HAP-1 (cell line): ENCODE measurements at regions not wholly inside any gene's neighbourhood (a gene's known extent, or its start where the extent isn't known, plus 50 kb on each side); places are given as distances from the start of the nearest gene placed in this dataset.
"Not testable (repeated sequence)": the region's sequence is repeated elsewhere in the genome, so short reads cannot be mapped to it uniquely, and the experiment has no call there.

ENCODE experiments used
- DNase-seq, 2 experiments: peaks; one replicate each; pipeline ENCODE4 v3.0.0-alpha.2; 2016 to 2020; ENCODE audit warnings: low spot score in 2 of 2
- H3K27me3 ChIP-seq: fragments of 250-450 bp; sonication (Bioruptor Pico); 2 replicates; pipeline ENCODE4 v1.5.1; 2020; ENCODE audit warnings: low read depth, mild to moderate bottlenecking, moderate library complexity
- H3K36me3 ChIP-seq: fragments of 250-450 bp; sonication (Bioruptor Pico); replicated peaks from 2 replicates; pipeline ENCODE4 v1.5.1; 2020; ENCODE audit warnings: mild to moderate bottlenecking
- H3K4me1 ChIP-seq: fragments of 250-450 bp; sonication (Bioruptor Pico); 2 replicates; pipeline ENCODE4 v1.5.1; 2020; ENCODE audit warnings: mild to moderate bottlenecking
- H3K4me3 ChIP-seq: fragments of 250-450 bp; sonication (Bioruptor Pico); 2 replicates; pipeline ENCODE4 v1.5.1; 2020; ENCODE audit warnings: mild to moderate bottlenecking, moderate library complexity
- H3K9me3 ChIP-seq: fragments of 250-450 bp; sonication (Bioruptor Pico); 2 replicates; pipeline ENCODE4 v1.5.1; 2020; ENCODE audit warnings: mild to moderate bottlenecking, moderate library complexity
- in situ Hi-C: fragments of 300-500 bp; cut with MboI; formaldehyde crosslinking; loops from 3 replicates; pipeline ENCODE4 v1.14.3; 2020; ENCODE audit warnings: low sequenced_read_pairs, inconsistent platforms, mixed read lengths

DNA sequence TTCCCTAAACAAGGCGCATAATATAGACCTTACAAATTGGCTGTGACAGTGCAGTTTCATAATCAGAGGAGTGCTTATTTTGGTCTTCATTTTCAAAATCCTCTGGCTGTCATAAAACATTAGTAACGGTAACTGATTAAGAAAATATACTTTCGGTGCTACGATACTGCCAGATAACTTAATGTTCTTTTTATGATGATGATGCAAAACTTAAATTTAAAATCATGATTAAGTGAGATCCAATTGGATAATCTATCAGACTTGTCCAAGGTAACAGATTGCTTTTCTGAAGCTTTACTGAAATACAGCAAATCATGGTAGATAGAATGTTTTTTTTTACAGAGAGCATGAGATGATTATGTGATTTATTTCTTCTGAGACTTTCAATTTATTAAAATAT, 364.2 kb upstream of the CNTN3 start:
- DNase-seq = no peak
- H3K9me3 ChIP-seq = no peaks in the 10 kb centered on the region
- peaks cover 10% of the 10 kb centered on the region for H3K4me1 ChIP-seq
- H3K27me3 ChIP-seq = no peaks in the 10 kb centered on the region
- H3K36me3 ChIP-seq = no peaks in the 10 kb centered on the region
- in situ Hi-C loops = no loop called here
- H3K4me3 ChIP-seq = no peak overlapping the region

DNA sequence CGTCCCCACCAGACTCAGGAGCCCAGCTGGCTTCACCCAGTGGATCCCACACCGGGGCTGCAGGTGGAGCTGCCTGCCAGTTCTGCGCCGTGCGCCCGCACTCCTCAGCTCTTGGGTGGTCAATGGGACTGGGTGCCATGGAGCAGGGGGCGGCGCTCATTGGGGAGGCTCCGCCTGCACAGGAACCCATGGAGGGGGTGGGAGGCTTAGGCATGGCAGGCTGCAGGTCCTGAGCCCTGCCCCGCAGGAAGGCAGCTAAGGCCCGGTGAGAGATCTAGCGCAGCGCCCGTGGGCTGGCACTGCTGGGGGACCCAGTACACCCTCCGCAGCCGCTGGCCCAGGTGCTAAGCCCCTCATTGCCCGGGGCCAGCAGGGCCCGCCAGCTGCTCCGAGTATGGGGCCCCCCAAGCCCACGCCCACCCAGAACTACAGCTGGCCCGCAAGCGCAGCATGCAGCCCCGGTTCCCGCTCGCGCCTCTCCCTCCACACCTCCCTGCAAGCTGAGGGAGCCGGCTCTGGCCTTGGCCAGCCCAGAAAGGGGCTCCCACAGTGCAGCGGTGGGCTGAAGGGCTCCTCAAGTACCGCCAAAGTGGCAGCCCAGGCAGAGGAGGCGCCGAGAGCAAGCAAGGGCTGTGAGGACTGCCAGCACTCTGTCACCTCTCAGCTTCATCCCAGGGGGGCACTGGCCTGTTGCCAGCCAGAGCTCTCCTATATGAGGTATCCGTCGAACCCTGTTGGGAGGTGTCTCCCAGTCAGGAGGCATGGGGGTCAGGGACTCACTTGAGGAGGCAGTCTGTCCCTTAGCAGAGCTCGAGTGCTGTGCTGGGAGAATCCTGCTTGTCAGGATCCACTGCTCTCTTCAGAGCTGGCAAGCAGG, 370.8 kb upstream of the CNTN3 start:
- H3K4me1 ChIP-seq, H3K36me3 ChIP-seq, in situ Hi-C loops, DNase-seq, H3K27me3 ChIP-seq, H3K9me3 ChIP-seq, H3K4me3 ChIP-seq: not testable (repeated sequence)

DNA sequence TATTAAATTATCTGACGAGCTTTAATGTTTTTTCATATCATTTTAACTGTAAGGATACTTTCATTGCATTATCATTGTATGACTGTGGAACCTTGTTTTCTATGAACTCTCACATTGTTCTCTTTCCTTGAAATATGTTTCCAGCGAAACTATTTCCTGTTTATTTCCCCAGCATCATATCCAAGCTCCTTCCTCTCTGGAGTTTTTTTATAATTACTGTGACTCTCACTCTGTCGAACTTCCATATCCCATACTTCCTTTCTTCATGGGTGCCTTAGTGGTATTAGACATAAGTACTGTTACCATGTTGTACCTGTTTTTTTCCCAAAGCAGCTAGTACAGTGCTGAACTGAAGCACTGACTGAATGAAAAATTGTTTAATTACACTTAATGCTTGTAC, 373.6 kb upstream of the CNTN3 start:
- no peak for DNase-seq
- Histone ChIP-seq H3K9me3 (no peaks in the 10 kb centered on the region), H3K36me3 (no peaks in the 10 kb centered on the region), H3K4me3 (no peak overlapping the region), H3K4me1 (no peaks in the 10 kb centered on the region), H3K27me3 (no peaks in the 10 kb centered on the region)
- in situ Hi-C loops = no loop called here

DNA sequence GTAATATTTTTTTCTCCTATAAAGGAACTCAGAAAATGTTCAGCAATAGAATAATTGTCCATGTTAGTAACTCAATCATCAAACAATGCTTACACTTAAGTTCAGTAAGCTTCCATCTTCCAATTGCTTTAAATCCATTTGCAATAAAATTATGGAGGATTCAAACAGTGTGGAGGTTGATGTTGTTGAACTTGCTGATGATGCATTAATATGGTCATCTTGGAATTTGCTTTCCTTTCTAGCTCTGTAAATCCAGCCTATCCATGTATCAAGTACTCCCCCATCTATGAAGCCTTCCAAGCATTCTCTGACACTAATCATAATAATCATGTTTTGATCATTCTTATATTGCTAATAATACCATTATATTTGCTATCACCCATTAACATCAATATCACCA, 378.4 kb upstream of the CNTN3 start:
- H3K27me3 ChIP-seq = no peaks in the 10 kb centered on the region
- H3K36me3 ChIP-seq = no peaks in the 10 kb centered on the region
- DNase-seq = no peak
- no peaks in the 10 kb centered on the region for H3K9me3 ChIP-seq
- no peaks in the 10 kb centered on the region for H3K4me1 ChIP-seq
- no peak overlapping the region for H3K4me3 ChIP-seq
- in situ Hi-C loops = no loop called here

DNA sequence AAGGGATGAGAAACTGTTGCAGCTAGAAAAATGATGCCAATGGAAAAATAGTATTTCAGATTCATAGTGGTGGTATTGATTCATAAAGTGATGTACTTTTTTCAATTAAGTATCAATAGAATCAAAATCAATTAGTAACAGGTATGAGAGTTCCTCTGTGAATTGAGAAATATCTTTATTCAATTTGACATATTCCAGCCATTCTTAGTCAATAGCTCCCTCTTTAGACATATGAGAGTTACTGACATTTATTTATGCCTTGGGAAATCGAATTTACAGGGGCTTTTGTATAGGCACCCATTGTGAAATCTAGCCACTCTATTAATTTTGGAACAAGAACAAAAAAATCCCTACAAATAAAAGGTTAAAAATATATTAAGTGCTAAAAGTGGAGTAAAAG, 386.9 kb upstream of the CNTN3 start:
- no peaks in the 10 kb centered on the region for H3K36me3 ChIP-seq
- H3K27me3 ChIP-seq = no peaks in the 10 kb centered on the region
- no peaks in the 10 kb centered on the region for H3K4me1 ChIP-seq
- peak in 1 of 2 experiments; percentile 42 for DNase-seq
- no peaks in the 10 kb centered on the region for H3K9me3 ChIP-seq
- H3K4me3 ChIP-seq = no peak overlapping the region
- in situ Hi-C loops = loop anchor here (25.0 kb wide), 1 partner anchor 1139 kb away; no protein-coding TSS in a partner anchor

DNA sequence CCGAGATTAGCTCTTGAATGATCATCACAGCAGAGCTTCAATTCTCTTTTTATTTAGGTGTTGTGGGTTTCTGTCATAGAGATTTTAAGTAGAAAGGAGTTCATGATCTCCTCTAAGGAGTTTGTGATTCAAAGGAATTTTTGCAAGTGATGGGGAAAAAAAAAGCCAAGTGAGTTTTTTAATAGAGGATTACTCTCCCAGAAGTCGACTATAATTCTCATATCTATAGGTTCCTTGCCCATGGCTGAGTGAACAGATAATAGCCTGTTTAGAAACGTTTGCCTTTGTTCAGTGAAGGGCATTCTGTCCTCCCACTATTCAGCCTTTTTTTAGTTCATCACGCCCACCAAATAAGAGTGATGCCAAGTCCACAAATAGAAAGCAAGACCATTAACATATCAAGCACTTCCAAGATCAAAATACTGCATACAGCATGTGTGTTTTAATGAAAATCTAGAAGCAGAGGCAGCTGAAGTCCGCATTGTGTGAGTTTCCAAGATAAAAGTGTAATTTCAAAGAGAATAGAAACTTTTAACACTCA, 398.4 kb upstream of the CNTN3 start:
- no peaks in the 10 kb centered on the region for H3K36me3 ChIP-seq
- in situ Hi-C loops = loop anchor here (25.0 kb wide), 1 partner anchor 1151 kb away; no protein-coding TSS in a partner anchor
- H3K4me1 ChIP-seq = peaks cover 24% of the 10 kb centered on the region
- no peak overlapping the region for H3K4me3 ChIP-seq
- peak; percentile 58 to 96 for DNase-seq
- no peaks in the 10 kb centered on the region for H3K9me3 ChIP-seq
- no peaks in the 10 kb centered on the region for H3K27me3 ChIP-seq

DNA sequence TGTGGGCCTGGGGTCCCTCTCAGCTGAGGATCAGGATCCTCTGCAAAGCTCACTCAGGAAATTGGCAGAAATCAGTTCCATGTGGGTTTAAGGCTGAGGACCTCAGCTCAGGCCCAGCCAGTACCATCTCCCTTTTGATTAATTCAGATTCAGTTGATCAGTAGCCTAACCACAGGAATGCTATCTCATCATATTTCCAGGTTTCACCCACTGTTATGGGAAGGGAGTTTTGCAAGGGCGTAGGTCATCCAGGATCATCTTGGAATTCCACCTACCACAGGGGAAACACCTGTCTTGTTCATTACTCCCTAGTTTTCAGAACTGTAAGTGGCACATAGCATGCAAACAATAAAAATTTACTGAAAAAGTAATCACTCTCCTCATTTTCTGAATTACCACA, 399.5 kb upstream of the CNTN3 start:
- peaks cover 24% of the 10 kb centered on the region for H3K4me1 ChIP-seq
- in situ Hi-C loops = loop anchor here (25.0 kb wide), 1 partner anchor 1152 kb away; no protein-coding TSS in a partner anchor
- DNase-seq = no peak
- no peaks in the 10 kb centered on the region for H3K9me3 ChIP-seq
- H3K4me3 ChIP-seq = no peak overlapping the region
- no peaks in the 10 kb centered on the region for H3K36me3 ChIP-seq
- no peaks in the 10 kb centered on the region for H3K27me3 ChIP-seq

DNA sequence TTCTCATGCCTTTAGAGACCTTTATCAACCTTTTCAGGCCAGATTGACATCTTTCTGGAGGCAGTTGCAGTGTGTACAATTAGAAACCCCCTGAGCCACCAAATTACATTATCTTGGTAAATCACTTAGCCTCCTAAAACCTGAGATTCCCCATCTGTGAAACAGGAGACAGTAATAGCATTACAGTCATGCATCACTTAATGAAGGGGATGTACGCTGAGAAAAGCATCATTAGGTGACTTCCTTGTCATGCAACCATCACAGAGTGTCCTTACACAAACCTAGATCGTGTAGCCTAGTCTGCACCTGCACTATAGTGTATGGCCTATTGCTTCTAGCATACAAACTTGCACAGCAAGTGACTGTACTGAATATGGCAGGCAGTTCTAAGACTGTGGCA, 400.8 kb upstream of the CNTN3 start:
- H3K4me3 ChIP-seq = no peak overlapping the region
- no peak for DNase-seq
- in situ Hi-C loops = loop anchor here (25.0 kb wide), 1 partner anchor 1153 kb away; no protein-coding TSS in a partner anchor
- H3K4me1 ChIP-seq = peaks cover 24% of the 10 kb centered on the region
- no peaks in the 10 kb centered on the region for H3K36me3 ChIP-seq
- H3K9me3 ChIP-seq = no peaks in the 10 kb centered on the region
- H3K27me3 ChIP-seq = no peaks in the 10 kb centered on the region

DNA sequence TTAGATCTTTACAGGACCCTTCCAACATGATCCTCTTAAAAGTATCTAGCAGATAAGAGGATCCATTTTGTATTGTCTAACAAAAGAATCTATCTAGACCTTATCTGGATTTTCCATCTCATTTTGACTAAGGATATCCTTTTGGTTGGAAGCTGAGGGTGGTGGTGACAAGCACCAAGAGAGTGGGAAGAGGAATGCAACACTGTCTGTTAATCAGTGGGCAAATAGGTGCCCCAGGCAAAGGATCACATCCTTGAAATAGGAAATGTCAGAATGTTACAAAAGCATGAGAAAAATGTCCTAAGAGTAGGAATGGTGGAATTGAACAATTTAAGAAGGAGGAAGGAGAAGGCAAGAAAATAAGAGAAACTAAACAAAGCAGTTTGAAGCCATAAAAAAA, 420.7 kb upstream of the CNTN3 start:
- no peak for DNase-seq
- in situ Hi-C loops = no loop called here
- Histone ChIP-seq H3K4me3 (no peak overlapping the region), H3K36me3 (no peaks in the 10 kb centered on the region), H3K4me1 (no peaks in the 10 kb centered on the region), H3K27me3 (no peaks in the 10 kb centered on the region), H3K9me3 (no peaks in the 10 kb centered on the region)

DNA sequence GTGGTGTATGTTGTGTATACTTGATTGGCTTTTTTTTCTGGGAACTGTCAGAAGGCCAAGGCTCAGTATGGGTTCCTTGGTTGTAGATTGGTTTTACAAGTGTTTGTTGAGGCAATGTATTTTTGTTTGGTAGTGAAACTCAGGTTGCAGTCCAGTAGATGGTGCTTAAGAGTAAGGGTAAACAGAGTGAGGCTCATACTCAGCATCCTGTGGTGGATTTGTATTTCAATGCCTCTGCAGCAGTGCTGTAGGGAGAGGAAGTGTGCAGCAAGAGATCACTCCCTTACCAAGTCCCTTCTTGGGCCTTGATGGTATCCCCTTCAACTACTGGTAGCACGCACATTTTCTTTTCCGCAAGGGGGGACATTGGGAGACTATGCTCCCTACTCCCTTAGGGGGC, 428.5 kb upstream of the CNTN3 start:
- H3K4me3 ChIP-seq = no peak overlapping the region
- H3K27me3 ChIP-seq = no peaks in the 10 kb centered on the region
- in situ Hi-C loops = no loop called here
- no peaks in the 10 kb centered on the region for H3K4me1 ChIP-seq
- H3K9me3 ChIP-seq = no peaks in the 10 kb centered on the region
- DNase-seq = no peak
- H3K36me3 ChIP-seq = no peaks in the 10 kb centered on the region

DNA sequence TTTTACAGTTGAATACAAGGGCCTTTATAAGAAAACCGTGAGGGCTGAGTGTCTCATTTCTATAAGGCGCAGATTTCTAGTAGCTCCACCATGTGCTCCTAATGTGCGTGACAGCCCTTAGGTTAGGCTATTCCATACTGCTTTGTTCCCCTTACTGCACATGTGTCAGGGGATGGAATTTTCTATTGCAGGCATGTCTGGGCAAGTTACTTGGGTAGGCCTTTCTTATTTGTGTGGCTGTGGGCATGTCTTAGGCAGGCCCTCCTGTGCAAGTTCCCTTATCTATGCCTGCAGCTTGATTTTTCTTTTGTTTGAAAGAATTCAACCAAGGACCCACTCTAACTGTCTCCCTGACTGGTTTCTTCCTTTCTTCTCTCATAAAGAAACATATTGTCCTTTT, 434.2 kb upstream of the CNTN3 start:
- in situ Hi-C loops = no loop called here

DNA sequence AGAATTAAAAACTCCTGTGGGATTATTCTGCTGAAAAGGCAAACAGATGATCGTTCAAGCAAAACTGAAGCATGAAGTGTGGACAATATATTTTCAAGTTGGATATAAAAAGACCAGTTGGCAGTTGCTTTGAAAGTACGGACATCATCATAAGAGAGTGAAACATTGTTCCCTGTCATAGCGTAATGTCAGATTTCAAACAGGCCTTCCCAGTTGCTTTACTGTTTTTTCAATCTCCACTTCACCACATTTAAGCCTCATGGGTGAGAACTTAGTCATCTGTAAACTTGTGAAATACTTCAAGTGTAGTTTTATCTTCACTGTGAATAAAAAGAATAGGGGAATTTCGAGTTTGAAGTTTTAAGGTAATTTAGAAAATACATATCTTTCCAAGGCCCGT, 435.1 kb upstream of the CNTN3 start:
- Histone ChIP-seq H3K36me3 (no peaks in the 10 kb centered on the region), H3K4me1 (no peaks in the 10 kb centered on the region), H3K9me3 (no peaks in the 10 kb centered on the region), H3K4me3 (no peak overlapping the region), H3K27me3 (no peaks in the 10 kb centered on the region)
- DNase-seq = no peak
- in situ Hi-C loops = no loop called here

More for the DNA sequence above, 434.2 kb upstream of the CNTN3 start:
- no peaks in the 10 kb centered on the region for H3K36me3 ChIP-seq
- H3K4me1 ChIP-seq = no peaks in the 10 kb centered on the region
- H3K27me3 ChIP-seq = no peaks in the 10 kb centered on the region
- no peak overlapping the region for H3K4me3 ChIP-seq
- no peaks in the 10 kb centered on the region for H3K9me3 ChIP-seq
- DNase-seq = peak in 1 of 2 experiments; percentile 10

DNA sequence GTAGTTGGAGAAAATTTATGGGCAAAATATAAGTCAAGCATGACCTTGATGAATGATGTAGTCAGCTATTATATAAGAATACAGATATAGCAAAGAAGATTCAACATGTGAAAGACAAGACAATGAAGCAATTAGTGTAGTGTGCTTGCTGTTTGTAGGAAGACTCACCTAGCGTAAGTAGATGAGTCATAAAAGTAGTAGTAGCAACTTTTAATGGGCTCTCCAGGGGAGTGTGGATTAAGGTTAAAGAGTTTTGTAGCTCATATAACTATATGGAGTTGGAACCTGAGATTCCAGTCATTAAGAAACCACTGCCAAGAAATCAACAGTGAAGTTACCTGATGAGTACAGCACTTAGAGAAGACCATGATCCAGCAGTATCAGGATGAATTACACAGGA, 444.7 kb upstream of the CNTN3 start:
- no peaks in the 10 kb centered on the region for H3K36me3 ChIP-seq
- no peak for DNase-seq
- in situ Hi-C loops = no loop called here
- H3K4me1 ChIP-seq = peaks cover 30% of the 10 kb centered on the region
- H3K4me3 ChIP-seq = no peak overlapping the region
- no peaks in the 10 kb centered on the region for H3K27me3 ChIP-seq
- H3K9me3 ChIP-seq = no peaks in the 10 kb centered on the region

DNA sequence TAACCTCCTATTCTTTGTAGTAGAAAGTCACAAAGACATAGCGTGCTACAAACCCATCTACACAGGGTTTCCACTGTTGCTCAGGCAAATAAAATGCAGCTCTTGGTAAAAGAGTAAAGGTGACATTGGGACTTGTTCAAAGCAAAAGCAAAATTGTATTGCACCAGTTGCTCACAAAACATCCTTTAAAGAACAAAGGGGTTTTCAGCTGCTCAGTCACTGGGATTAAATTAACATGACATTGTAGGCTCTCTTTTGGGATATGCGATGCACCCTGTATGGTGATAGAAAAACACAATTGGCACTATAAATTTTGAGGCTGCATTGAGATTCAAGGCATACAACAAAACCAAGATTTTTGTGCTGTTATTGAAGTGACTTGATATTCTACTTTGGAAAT, 447.3 kb upstream of the CNTN3 start:
- H3K4me1 ChIP-seq = peaks cover 30% of the 10 kb centered on the region
- no peaks in the 10 kb centered on the region for H3K9me3 ChIP-seq
- no peaks in the 10 kb centered on the region for H3K36me3 ChIP-seq
- no peaks in the 10 kb centered on the region for H3K27me3 ChIP-seq
- DNase-seq = peak; percentile 31 to 89
- no peak overlapping the region for H3K4me3 ChIP-seq
- in situ Hi-C loops = no loop called here
